ENCODE measurements at regions not wholly inside any gene's neighbourhood (a gene's known extent, or its start where the extent isn't known, plus 50 kb on each side); places are given as distances from the start of the nearest gene placed in this dataset.
"Not testable (repeated sequence)": the region's sequence is repeated elsewhere in the genome, so short reads cannot be mapped to it uniquely, and the experiment has no call there.

GRCh38 chr10:61279400-61279799 is 173.8 kb downstream of the TMEM26 start:
- no peak for DNase-seq (ENCODE audit: low read depth in 2 of 3, low spot score in 2 of 3)

GRCh38 chr10:61278556-61278955 is 174.6 kb downstream of the TMEM26 start:
- no peak for DNase-seq (ENCODE audit: low read depth in 2 of 3, low spot score in 2 of 3)

GRCh38 chr10:61272781-61273180 is 180.4 kb downstream of the TMEM26 start:
- DNase-seq (ENCODE audit: low read depth in 2 of 3, low spot score in 2 of 3), result no peak

- DNase-seq (ENCODE audit: low read depth in 2 of 3, low spot score in 2 of 3), result no peak
Measured at GRCh38 chr10:61271127-61271780, 181.9 kb downstream of the TMEM26 start.

- DNase-seq (ENCODE audit: low read depth in 2 of 3, low spot score in 2 of 3), result no peak
Measured at GRCh38 chr10:61263518-61263917, 189.7 kb downstream of the TMEM26 start.

- no peak for DNase-seq (ENCODE audit: low read depth in 2 of 3, low spot score in 2 of 3)
Measured at GRCh38 chr10:61262486-61263261, 190.5 kb downstream of the TMEM26 start.

- DNase-seq (ENCODE audit: low read depth in 2 of 3, low spot score in 2 of 3), result no peak
Measured at GRCh38 chr10:61257956-61258496, 195.2 kb downstream of the TMEM26 start.

GRCh38 chr10:61257136-61257535 is 196.0 kb downstream of the TMEM26 start:
- DNase-seq (ENCODE audit: low read depth in 2 of 3, low spot score in 2 of 3), result no peak

GRCh38 chr10:61252326-61252725 is 200.9 kb downstream of the TMEM26 start:
- DNase-seq (ENCODE audit: low read depth in 2 of 3, low spot score in 2 of 3), result not testable (repeated sequence)

GRCh38 chr10:61251089-61251488 is 202.1 kb downstream of the TMEM26 start:
- DNase-seq (ENCODE audit: low read depth in 2 of 3, low spot score in 2 of 3), result no peak

GRCh38 chr10:61250131-61250530 is 203.1 kb downstream of the TMEM26 start:
- no peak for DNase-seq (ENCODE audit: low read depth in 2 of 3, low spot score in 2 of 3)

- DNase-seq (ENCODE audit: low read depth in 2 of 3, low spot score in 2 of 3), result no peak
Measured at GRCh38 chr10:61248013-61248412, 205.2 kb downstream of the TMEM26 start.

GRCh38 chr10:61244261-61244775 is 208.9 kb downstream of the TMEM26 start:
- DNase-seq (ENCODE audit: low read depth in 2 of 3, low spot score in 2 of 3), result no peak

GRCh38 chr10:61232780-61233179 is 220.4 kb downstream of the TMEM26 start:
- DNase-seq (ENCODE audit: low read depth in 2 of 3, low spot score in 2 of 3), result no peak

GRCh38 chr10:61225939-61226338 is 227.2 kb downstream of the TMEM26 start:
- no peak for DNase-seq (ENCODE audit: low read depth in 2 of 3, low spot score in 2 of 3)

- DNase-seq (ENCODE audit: low read depth in 2 of 3, low spot score in 2 of 3), result no peak
Measured at GRCh38 chr10:61223576-61223975, 229.6 kb downstream of the TMEM26 start.

GRCh38 chr10:61219696-61220095 is 233.5 kb downstream of the TMEM26 start:
- no peak for DNase-seq (ENCODE audit: low read depth in 2 of 3, low spot score in 2 of 3)

GRCh38 chr10:61217851-61218565 is 235.2 kb downstream of the TMEM26 start:
- no peak for DNase-seq (ENCODE audit: low read depth in 2 of 3, low spot score in 2 of 3)

GRCh38 chr10:61215246-61215645 is 237.9 kb downstream of the TMEM26 start:
- no peak for DNase-seq (ENCODE audit: low read depth in 2 of 3, low spot score in 2 of 3)

- peak in 1 of 3 donors; percentile 14 for DNase-seq (ENCODE audit: low read depth in 2 of 3, low spot score in 2 of 3)
Measured at GRCh38 chr10:61211468-61211867, 241.7 kb downstream of the TMEM26 start.

GRCh38 chr10:61197057-61197456 is 253.1 kb upstream of the RHOBTB1 start:
- DNase-seq (ENCODE audit: low read depth in 2 of 3, low spot score in 2 of 3), result no peak

Data from hematopoietic multipotent progenitor cell (in vitro differentiated cells).